Trophoblast cell (in vitro differentiated cells and primary cell): ENCODE measurements at regions not wholly inside any gene's neighbourhood (a gene's known extent, or its start where the extent isn't known, plus 50 kb on each side); places are given as distances from the start of the nearest gene placed in this dataset.
"Not testable (repeated sequence)": the region's sequence is repeated elsewhere in the genome, so short reads cannot be mapped to it uniquely, and the experiment has no call there.

ENCODE experiments used
- DNase-seq, 2 donors: peaks; one replicate each; pipeline ENCODE4 v3.0.0-alpha.2; 2016
- H2AFZ ChIP-seq: 2 replicates; pipeline ENCODE4 v1.6.1; 2013; ENCODE audit warnings: low read length, moderate library complexity, mild to moderate bottlenecking; ENCODE audit not compliant: insufficient read depth, poor library complexity
- H2AK5ac ChIP-seq: 2 replicates; pipeline ENCODE4 v1.6.1; 2013; ENCODE audit warnings: mild to moderate bottlenecking, low read length
- H2BK120ac ChIP-seq: 2 replicates; pipeline ENCODE4 v1.6.1; 2013; ENCODE audit warnings: low read length, mild to moderate bottlenecking, moderate library complexity; ENCODE audit not compliant: insufficient read depth, poor library complexity
- H2BK12ac ChIP-seq: 2 replicates; pipeline ENCODE4 v1.6.1; 2013; ENCODE audit warnings: mild to moderate bottlenecking, low read length, moderate library complexity
- H2BK5ac ChIP-seq: 2 replicates; pipeline ENCODE4 v1.6.1; 2013; ENCODE audit warnings: low read length, low read depth, moderate library complexity, mild to moderate bottlenecking; ENCODE audit not compliant: poor library complexity
- H3K14ac ChIP-seq: 2 replicates; pipeline ENCODE4 v1.6.1; 2013; ENCODE audit warnings: mild to moderate bottlenecking, low read length
- H3K18ac ChIP-seq: 2 replicates; pipeline ENCODE4 v1.6.1; 2013; ENCODE audit warnings: mild to moderate bottlenecking, low read length
- H3K23ac ChIP-seq: 2 replicates; pipeline ENCODE4 v1.6.1; 2013; ENCODE audit warnings: low read length
- H3K27ac ChIP-seq: 2 replicates; pipeline ENCODE4 v1.5.1; 2013; ENCODE audit warnings: low read depth, mild to moderate bottlenecking, inconsistent platforms, low read length, moderate library complexity
- H3K27me3 ChIP-seq: 2 replicates; pipeline ENCODE4 v1.6.1; 2013; ENCODE audit warnings: inconsistent platforms, mild to moderate bottlenecking, low read length, moderate library complexity; ENCODE audit not compliant: insufficient read depth
- H3K36me3 ChIP-seq, 2 experiments: 1 replicate in 1 of 2; 2 replicates in 1 of 2; pipeline ENCODE4 v1.6.1; 2013; ENCODE audit warnings: low read length in 2 of 2, mild to moderate bottlenecking in 2 of 2, moderate library complexity in 1 of 2; ENCODE audit not compliant: insufficient read depth in 2 of 2, control insufficient read depth in 1 of 2
- H3K4ac ChIP-seq: 2 replicates; pipeline ENCODE4 v1.6.1; 2013; ENCODE audit warnings: low read depth, mild to moderate bottlenecking, low read length, moderate library complexity
- H3K4me1 ChIP-seq, 2 experiments: 1 replicate in 1 of 2; 2 replicates in 1 of 2; pipeline ENCODE4 v1.6.1; 2013; ENCODE audit warnings: low read length in 2 of 2, mild to moderate bottlenecking in 2 of 2, moderate library complexity in 1 of 2; ENCODE audit not compliant: insufficient read depth in 2 of 2, control insufficient read depth in 1 of 2
- H3K4me2 ChIP-seq: 2 replicates; pipeline ENCODE4 v1.6.1; 2013; ENCODE audit warnings: inconsistent platforms, mild to moderate bottlenecking, low read length, moderate library complexity
- H3K4me3 ChIP-seq: 2 replicates; pipeline ENCODE4 v1.5.1; 2013; ENCODE audit warnings: mild to moderate bottlenecking, low read depth, low read length, inconsistent platforms
- H3K79me1 ChIP-seq: one replicate; pipeline ENCODE4 v1.6.1; 2013; ENCODE audit warnings: low read length
- H3K79me2 ChIP-seq: 2 replicates; pipeline ENCODE4 v1.6.1; 2013; ENCODE audit warnings: low read length, mild to moderate bottlenecking; ENCODE audit not compliant: control insufficient read depth, insufficient read depth, poor library complexity
- H3K9ac ChIP-seq: 2 replicates; pipeline ENCODE4 v1.6.1; 2013; ENCODE audit warnings: mild to moderate bottlenecking, low read length
- H3K9me3 ChIP-seq: 2 replicates; pipeline ENCODE4 v1.6.1; 2013; ENCODE audit warnings: low read depth, mild to moderate bottlenecking, control low read depth, inconsistent platforms, low read length; ENCODE audit not compliant: insufficient read depth
- H4K12ac ChIP-seq: 2 replicates; pipeline ENCODE4 v1.6.1; 2013; ENCODE audit warnings: low read depth, mild to moderate bottlenecking, low read length, moderate library complexity
- H4K8ac ChIP-seq: 2 replicates; pipeline ENCODE4 v1.6.1; 2013; ENCODE audit warnings: low read depth, mild to moderate bottlenecking, low read length, moderate library complexity
- H4K91ac ChIP-seq: one replicate; pipeline ENCODE4 v1.6.1; 2013; ENCODE audit warnings: low read depth, mild to moderate bottlenecking, low read length, moderate library complexity
- WGBS: extraction: QIAGEN DNeasy Blood & Tissue Kit; methylation state at CpG from one replicate; pipeline ENCODE4 v1.1.7; 2013; ENCODE audit warnings: missing lambda C conversion rate; ENCODE audit not compliant: insufficient read length, insufficient coverage; ENCODE audit errors: extremely low coverage; 5-methylcytosine and 5-hydroxymethylcytosine counted together

DNA sequence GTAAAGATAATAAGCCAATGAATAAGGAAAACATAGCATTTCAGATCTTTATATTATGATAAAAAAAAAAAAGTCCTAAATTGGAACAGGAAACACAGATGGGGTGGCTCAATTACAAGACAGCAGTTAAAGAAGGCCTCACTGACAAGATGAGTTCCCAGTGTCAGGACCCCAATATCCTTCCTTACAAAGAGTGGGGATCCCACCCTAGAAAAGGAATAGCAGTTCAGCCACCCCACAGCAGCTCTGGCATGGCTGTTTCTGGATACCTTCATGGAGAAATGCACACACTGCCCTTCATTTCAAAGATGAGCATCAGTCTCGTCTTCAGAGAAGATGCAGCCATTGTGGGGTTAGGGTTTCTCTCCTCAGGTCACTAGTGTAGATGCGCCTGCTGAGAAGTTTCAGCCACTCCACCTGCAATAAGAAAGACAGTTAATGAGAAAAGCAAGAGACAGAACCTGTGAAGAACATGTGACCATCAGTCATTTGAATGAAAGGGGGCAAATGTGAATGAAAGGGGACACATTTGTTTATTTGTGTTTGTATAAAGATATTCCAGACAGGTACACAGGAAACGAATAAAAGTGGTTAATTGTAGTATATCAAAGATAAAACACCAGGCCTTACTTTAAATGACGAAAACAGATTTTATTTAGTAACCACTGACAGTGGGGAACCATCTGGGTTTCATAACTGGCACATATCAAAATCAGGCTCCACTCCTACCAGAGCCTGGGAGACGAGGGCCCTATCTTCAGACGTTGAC lies 121.3 kb upstream of the PRSS16 start:
- no CpG with 5 or more reads among the region's 6 CpGs for WGBS
- Histone ChIP-seq H3K14ac (no peak overlapping the region), H2BK12ac (no peak overlapping the region), H3K79me1 (no peaks in the 10 kb centered on the region), H3K4me3 (no peak overlapping the region), H3K23ac (no peak overlapping the region), H3K9ac (no peak overlapping the region), H3K4ac (no peak overlapping the region), H3K4me2 (no peak overlapping the region), H3K27ac (no peak overlapping the region), H4K12ac (no peak overlapping the region), H4K91ac (peak overlapping the region; percentile 11), H2AFZ (no peak overlapping the region), H3K36me3 (no peaks in the 10 kb centered on the region), H3K79me2 (no peaks in the 10 kb centered on the region), H2BK120ac (no peak overlapping the region), H3K18ac (no peak overlapping the region), H3K4me1 (no peaks in the 10 kb centered on the region), H2BK5ac (no peak overlapping the region), H2AK5ac (no peak overlapping the region), H3K9me3 (no peaks in the 10 kb centered on the region), H4K8ac (peak overlapping the region; percentile 50), H3K27me3 (no peaks in the 10 kb centered on the region)
- no peak for DNase-seq

GRCh38 chr6:27126815-27127537 lies 120.5 kb upstream of the PRSS16 start:
- WGBS, result no CpG with 5 or more reads among the region's 23 CpGs
- H2AK5ac ChIP-seq, result no peak overlapping the region

DNA sequence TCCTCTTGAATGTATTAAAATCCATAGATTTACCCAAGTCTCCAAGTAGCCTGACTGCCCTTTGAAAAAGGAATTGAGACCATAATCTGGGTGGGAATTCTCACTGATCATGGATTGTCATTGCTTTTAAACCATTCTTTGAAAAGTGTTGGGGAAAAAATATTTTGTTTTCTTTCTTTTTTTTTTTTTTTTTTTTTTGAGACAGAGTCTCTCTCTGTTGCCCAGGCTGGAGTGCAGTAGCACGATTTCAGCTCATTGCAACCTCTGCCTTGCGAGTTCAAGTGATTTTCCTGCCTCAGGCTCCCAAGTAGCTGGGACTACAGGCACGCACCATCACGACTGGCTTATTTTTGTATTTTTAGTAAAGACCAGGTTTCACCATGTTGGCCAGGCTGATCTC lies 119.6 kb upstream of the PRSS16 start:
- not testable (repeated sequence) for H3K9me3 ChIP-seq, DNase-seq, H3K18ac ChIP-seq, H4K12ac ChIP-seq, H3K14ac ChIP-seq, H2AK5ac ChIP-seq, H3K4me1 ChIP-seq, H4K8ac ChIP-seq, H3K79me1 ChIP-seq, H3K27me3 ChIP-seq, H2BK5ac ChIP-seq, H3K79me2 ChIP-seq, H3K4me2 ChIP-seq, H3K27ac ChIP-seq, H3K23ac ChIP-seq, H2BK120ac ChIP-seq, H3K9ac ChIP-seq, H3K4ac ChIP-seq, H3K36me3 ChIP-seq, H3K4me3 ChIP-seq, H4K91ac ChIP-seq, H2AFZ ChIP-seq, H2BK12ac ChIP-seq
- WGBS, result no CpG with 5 or more reads among the region's 4 CpGs

More at GRCh38 chr6:27126815-27127537, 120.5 kb upstream of the PRSS16 start:
- no peaks in the 10 kb centered on the region for H3K4me1 ChIP-seq
- no peaks in the 10 kb centered on the region for H3K36me3 ChIP-seq
- peak overlapping the region; percentile 50 for H4K8ac ChIP-seq
- H3K4me3 ChIP-seq, result no peak overlapping the region
- no peak overlapping the region for H2BK120ac ChIP-seq
- no peak overlapping the region for H3K4ac ChIP-seq
- no peak overlapping the region for H3K23ac ChIP-seq
- peak overlapping the region; percentile 65 for H3K4me2 ChIP-seq
- H3K14ac ChIP-seq, result no peak overlapping the region
- no peaks in the 10 kb centered on the region for H3K9me3 ChIP-seq
- no peak overlapping the region for H2AFZ ChIP-seq
- H3K27ac ChIP-seq, result no peak overlapping the region
- no peaks in the 10 kb centered on the region for H3K79me1 ChIP-seq
- H4K12ac ChIP-seq, result no peak overlapping the region
- no peak overlapping the region for H3K9ac ChIP-seq
- no peak overlapping the region for H3K18ac ChIP-seq
- no peak overlapping the region for H2BK12ac ChIP-seq
- peak; percentile 92 to 98 for DNase-seq
- peak overlapping the region; percentile 11 for H4K91ac ChIP-seq
- H3K79me2 ChIP-seq, result no peaks in the 10 kb centered on the region
- H3K27me3 ChIP-seq, result no peaks in the 10 kb centered on the region
- H2BK5ac ChIP-seq, result no peak overlapping the region

- Histone ChIP-seq H4K91ac (no peak overlapping the region), H3K79me2 (peaks cover 7% of the 10 kb centered on the region), H3K4me1 (no peaks in the 10 kb centered on the region), H3K27ac (no peak overlapping the region), H2AK5ac (no peak overlapping the region), H3K18ac (no peak overlapping the region), H3K9me3 (no peaks in the 10 kb centered on the region), H3K14ac (no peak overlapping the region), H4K12ac (no peak overlapping the region), H3K4ac (no peak overlapping the region), H3K79me1 (peaks cover 7% of the 10 kb centered on the region), H3K36me3 (no peaks in the 10 kb centered on the region), H2BK120ac (no peak overlapping the region), H3K9ac (no peak overlapping the region), H3K4me2 (no peak overlapping the region), H2BK12ac (no peak overlapping the region), H2AFZ (no peak overlapping the region), H2BK5ac (no peak overlapping the region), H3K4me3 (no peak overlapping the region), H4K8ac (no peak overlapping the region), H3K27me3 (no peaks in the 10 kb centered on the region), H3K23ac (no peak overlapping the region)
- no CpG with 5 or more reads among the region's 4 CpGs for WGBS
- DNase-seq, result no peak
Observed at GRCh38 chr6:27128311-27129094, 119.0 kb upstream of the PRSS16 start.
